H9 (cell line): ENCODE measurements at regions not wholly inside any gene's neighbourhood (a gene's known extent, or its start where the extent isn't known, plus 50 kb on each side); places are given as distances from the start of the nearest gene placed in this dataset.

ENCODE experiments used
- DNase-seq: peaks from one replicate; pipeline ENCODE4 v3.0.0-alpha.2; 2017
- H2AFZ ChIP-seq: one replicate; pipeline ENCODE4 v1.6.1; 2013; ENCODE audit warnings: mild to moderate bottlenecking, low read length, control low read depth, moderate library complexity
- H2AK5ac ChIP-seq: 2 replicates; pipeline ENCODE4 v1.6.1; 2013; ENCODE audit warnings: low read length, control low read depth, mixed read lengths; ENCODE audit not compliant: insufficient read length
- H2BK120ac ChIP-seq: one replicate; pipeline ENCODE4 v1.6.1; 2013; ENCODE audit warnings: low read depth, mild to moderate bottlenecking, low read length, control low read depth, inconsistent platforms; ENCODE audit not compliant: poor library complexity, severe bottlenecking
- H2BK12ac ChIP-seq: 2 replicates; pipeline ENCODE4 v1.6.1; 2013; ENCODE audit warnings: low read length, control low read depth, mixed read lengths, low read depth; ENCODE audit not compliant: insufficient read length
- H2BK15ac ChIP-seq: 2 replicates; pipeline ENCODE4 v1.6.1; 2013; ENCODE audit warnings: low read depth, low read length, control low read depth
- H2BK20ac ChIP-seq: one replicate; pipeline ENCODE4 v1.6.1; 2013; ENCODE audit warnings: low read depth, mild to moderate bottlenecking, low read length, control low read depth, inconsistent platforms; ENCODE audit not compliant: poor library complexity, severe bottlenecking
- H2BK5ac ChIP-seq: 2 replicates; pipeline ENCODE4 v1.6.1; 2013; ENCODE audit warnings: low read length, control low read depth, mixed read lengths; ENCODE audit not compliant: insufficient read length
- H3K14ac ChIP-seq: 2 replicates; pipeline ENCODE4 v1.6.1; 2013; ENCODE audit warnings: low read length, control low read depth; ENCODE audit not compliant: insufficient read depth
- H3K18ac ChIP-seq: 2 replicates; pipeline ENCODE4 v1.6.1; 2013; ENCODE audit warnings: low read depth, mild to moderate bottlenecking, mixed read lengths, low read length, control low read depth; ENCODE audit not compliant: insufficient read length
- H3K23ac ChIP-seq: 2 replicates; pipeline ENCODE4 v1.6.1; 2013; ENCODE audit warnings: low read length, control low read depth, mixed read lengths, low read depth; ENCODE audit not compliant: insufficient read length
- H3K23me2 ChIP-seq: 2 replicates; pipeline ENCODE4 v1.6.1; 2013; ENCODE audit warnings: low read depth, mild to moderate bottlenecking, mixed read lengths, low read length, control low read depth; ENCODE audit not compliant: insufficient read length, poor library complexity, severe bottlenecking
- H3K27ac ChIP-seq: 2 replicates; pipeline ENCODE4 v1.5.1; 2013; ENCODE audit warnings: low read length, control low read depth, mixed read lengths, low read depth; ENCODE audit not compliant: insufficient read length
- H3K27me3 ChIP-seq: 2 replicates; pipeline ENCODE4 v1.6.1; 2013; ENCODE audit warnings: low read length, control low read depth, inconsistent platforms; ENCODE audit not compliant: insufficient read depth
- H3K4ac ChIP-seq: 2 replicates; pipeline ENCODE4 v1.6.1; 2013; ENCODE audit warnings: low read depth, mild to moderate bottlenecking, control low read depth, inconsistent platforms, low read length, moderate library complexity
- H3K4me1 ChIP-seq: 2 replicates; pipeline ENCODE4 v1.6.1; 2013; ENCODE audit warnings: low read length, control low read depth, inconsistent platforms; ENCODE audit not compliant: insufficient read depth
- H3K4me2 ChIP-seq: 2 replicates; pipeline ENCODE4 v1.6.1; 2013; ENCODE audit warnings: low read length, control low read depth, mixed read lengths; ENCODE audit not compliant: insufficient read length, insufficient read depth
- H3K56ac ChIP-seq: 2 replicates; pipeline ENCODE4 v1.6.1; 2013; ENCODE audit warnings: low read depth, mild to moderate bottlenecking, mixed read lengths, low read length, control low read depth; ENCODE audit not compliant: insufficient read length
- H3K79me1 ChIP-seq: 2 replicates; pipeline ENCODE4 v1.6.1; 2013; ENCODE audit warnings: low read depth, mild to moderate bottlenecking, moderate library complexity, low read length, control low read depth, inconsistent platforms; ENCODE audit not compliant: insufficient read depth, poor library complexity, severe bottlenecking
- H3K79me2 ChIP-seq: 2 replicates; pipeline ENCODE4 v1.6.1; 2013; ENCODE audit warnings: low read length, control low read depth, inconsistent platforms; ENCODE audit not compliant: insufficient read depth
- H3K9ac ChIP-seq: 2 replicates; pipeline ENCODE4 v1.6.1; 2013; ENCODE audit warnings: low read length, control low read depth, mixed read lengths; ENCODE audit not compliant: insufficient read length; ENCODE audit errors: extremely low read depth
- H3K9me3 ChIP-seq: one replicate; pipeline ENCODE4 v1.6.1; 2013; ENCODE audit warnings: low read depth, low read length, inconsistent platforms; ENCODE audit not compliant: control insufficient read depth
- H3T11ph ChIP-seq: one replicate; pipeline ENCODE4 v1.6.1; 2013; ENCODE audit warnings: mild to moderate bottlenecking, low read length, control low read depth, inconsistent platforms
- H4K20me1 ChIP-seq: one replicate; pipeline ENCODE4 v1.6.1; 2013; ENCODE audit not compliant: control insufficient read depth, insufficient read length, insufficient read depth
- H4K5ac ChIP-seq: 2 replicates; pipeline ENCODE4 v1.6.1; 2013; ENCODE audit warnings: low read depth, mild to moderate bottlenecking, mixed read lengths, low read length, control low read depth; ENCODE audit not compliant: insufficient read length
- H4K8ac ChIP-seq: replicated peaks from 2 replicates; pipeline ENCODE4 v1.6.1; 2013; ENCODE audit warnings: low read length, control low read depth, mixed read lengths, low read depth; ENCODE audit not compliant: insufficient read length
- H4K91ac ChIP-seq: 2 replicates; pipeline ENCODE4 v1.6.1; 2013; ENCODE audit warnings: low read depth, mild to moderate bottlenecking, moderate library complexity, mixed read lengths, low read length, control low read depth; ENCODE audit not compliant: insufficient read length
- H3K27ac Mint-ChIP-seq, 3 experiments: 2 replicates in 2 of 3; 3 replicates in 1 of 3; pipeline ENCODE4 v1.8.0; 2020 to 2021; ENCODE audit warnings: mixed read lengths in 3 of 3, mild to moderate bottlenecking in 1 of 3, moderate library complexity in 1 of 3
- H3K27me3 Mint-ChIP-seq: 2 replicates; pipeline ENCODE4 v1.8.0; 2021; ENCODE audit warnings: low read depth, mild to moderate bottlenecking, moderate library complexity, mixed read lengths
- H3K36me3 Mint-ChIP-seq, 3 experiments: 2 replicates in 2 of 3; 3 replicates in 1 of 3; pipeline ENCODE4 v1.8.0; 2020 to 2021; ENCODE audit warnings: low read depth in 3 of 3, mixed read lengths in 3 of 3; ENCODE audit not compliant: insufficient read depth in 1 of 3
- H3K4me1 Mint-ChIP-seq, 2 experiments: 2 replicates each; pipeline ENCODE4 v1.8.0; 2020; ENCODE audit warnings: mixed read lengths in 2 of 2
- H3K4me3 Mint-ChIP-seq, 2 experiments: 2 replicates in 1 of 2; 3 replicates in 1 of 2; pipeline ENCODE4 v1.8.0; 2020 to 2021; ENCODE audit warnings: mild to moderate bottlenecking in 2 of 2, mixed read lengths in 2 of 2, moderate library complexity in 1 of 2
- H3K9me3 Mint-ChIP-seq, 2 experiments: 2 replicates in 1 of 2; 3 replicates in 1 of 2; pipeline ENCODE4 v1.8.0; 2020; ENCODE audit warnings: mild to moderate bottlenecking in 2 of 2, mixed read lengths in 2 of 2, moderate library complexity in 1 of 2
- WGBS: extraction: QIAGEN DNeasy Blood & Tissue Kit; methylation state at CpG from one replicate; pipeline ENCODE4 v1.1.7; 2013; ENCODE audit warnings: missing lambda C conversion rate, low lambda C conversion rate, mixed read lengths; ENCODE audit not compliant: insufficient read length; ENCODE audit errors: extremely low coverage; 5-methylcytosine and 5-hydroxymethylcytosine counted together
- TF ChIP-seq, protein P1 (sequence below): fragments of 200-600 bp; sonication (generic); conservative IDR thresholded peaks from 3 replicates; pipeline ENCODE4 v1.8.0; 2021; ENCODE audit warnings: antibody characterized with exemption, mild to moderate bottlenecking

DNA sequence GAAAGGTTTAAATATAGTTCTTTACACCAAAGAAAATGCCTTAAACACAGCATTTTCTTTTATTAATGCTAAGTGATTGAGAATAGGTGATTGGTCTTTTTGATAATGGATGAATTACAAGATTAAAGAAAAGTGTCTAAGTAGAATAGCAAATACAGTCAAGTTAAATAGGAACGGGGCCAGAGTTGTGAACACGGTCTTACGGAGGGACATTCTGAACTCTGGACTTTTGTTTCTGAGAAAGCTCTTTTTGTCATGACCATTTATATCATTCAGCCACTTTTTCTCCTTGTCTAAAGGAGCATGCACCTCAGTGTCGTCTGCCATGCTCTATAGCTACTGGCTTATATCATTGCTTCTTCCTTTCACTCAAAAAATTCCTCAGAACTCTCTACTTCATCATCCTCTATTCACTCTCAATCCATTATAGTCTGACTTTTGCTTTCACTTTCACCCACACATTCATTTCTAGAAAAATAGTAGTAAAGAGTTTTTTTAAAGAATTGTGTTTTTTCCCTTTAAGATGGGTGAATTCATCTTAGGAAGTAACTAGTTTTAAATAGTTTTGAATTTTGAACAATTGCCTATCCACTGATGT, 263.0 kb upstream of the FBXL7 start:
- no peak overlapping the region; a peak in 1 of 7 replicates for H3K27ac Mint-ChIP-seq
- H4K5ac ChIP-seq = no peak overlapping the region

More for the DNA sequence above, 263.0 kb upstream of the FBXL7 start:
- no peak for DNase-seq
- H3K9me3 ChIP-seq = no peaks in the 10 kb centered on the region
- H3T11ph ChIP-seq = no peak overlapping the region
- no peak overlapping the region for H3K23ac ChIP-seq
- Mint-ChIP-seq H3K4me1 (peaks cover 14 to 18% of the 10 kb centered on the region in 2 experiments), H3K36me3 (peaks cover 9 to 18% (median 12%) of the 10 kb centered on the region in 3 experiments; a peak in 5 of 7 replicates), H3K4me3 (no peak overlapping the region), H3K27me3 (peaks cover 2% of the 10 kb centered on the region; the same call in 1 of the 2 replicates), H3K9me3 (peaks cover 21 to 26% of the 10 kb centered on the region in 2 experiments)
- H3K27ac ChIP-seq = no peak overlapping the region
- no peak overlapping the region for H2AFZ ChIP-seq
- no peak overlapping the region for H2BK5ac ChIP-seq
- no peak overlapping the region for H2AK5ac ChIP-seq
- H3K23me2 ChIP-seq = no peaks in the 10 kb centered on the region
- no peak overlapping the region for H2BK15ac ChIP-seq
- H3K14ac ChIP-seq = no peak overlapping the region
- H3K27me3 ChIP-seq = no peaks in the 10 kb centered on the region
- no peaks in the 10 kb centered on the region for H4K20me1 ChIP-seq
- H3K9ac ChIP-seq = no peak overlapping the region
- no peak overlapping the region for H3K56ac ChIP-seq
- H2BK12ac ChIP-seq = no peak overlapping the region
- no CpG with 5 or more reads among the region's 4 CpGs for WGBS
- no peak overlapping the region for H3K4ac ChIP-seq
- no peak overlapping the region for H4K8ac ChIP-seq
- H3K4me2 ChIP-seq = no peak overlapping the region
- no peaks in the 10 kb centered on the region for H3K79me1 ChIP-seq
- no peaks in the 10 kb centered on the region; the same call in 1 of the 2 replicates for H3K79me2 ChIP-seq
- peaks cover 1% of the 10 kb centered on the region; the same call in 1 of the 2 replicates for H3K4me1 ChIP-seq
- H4K91ac ChIP-seq = no peak overlapping the region
- TF ChIP-seq, protein P1, sequence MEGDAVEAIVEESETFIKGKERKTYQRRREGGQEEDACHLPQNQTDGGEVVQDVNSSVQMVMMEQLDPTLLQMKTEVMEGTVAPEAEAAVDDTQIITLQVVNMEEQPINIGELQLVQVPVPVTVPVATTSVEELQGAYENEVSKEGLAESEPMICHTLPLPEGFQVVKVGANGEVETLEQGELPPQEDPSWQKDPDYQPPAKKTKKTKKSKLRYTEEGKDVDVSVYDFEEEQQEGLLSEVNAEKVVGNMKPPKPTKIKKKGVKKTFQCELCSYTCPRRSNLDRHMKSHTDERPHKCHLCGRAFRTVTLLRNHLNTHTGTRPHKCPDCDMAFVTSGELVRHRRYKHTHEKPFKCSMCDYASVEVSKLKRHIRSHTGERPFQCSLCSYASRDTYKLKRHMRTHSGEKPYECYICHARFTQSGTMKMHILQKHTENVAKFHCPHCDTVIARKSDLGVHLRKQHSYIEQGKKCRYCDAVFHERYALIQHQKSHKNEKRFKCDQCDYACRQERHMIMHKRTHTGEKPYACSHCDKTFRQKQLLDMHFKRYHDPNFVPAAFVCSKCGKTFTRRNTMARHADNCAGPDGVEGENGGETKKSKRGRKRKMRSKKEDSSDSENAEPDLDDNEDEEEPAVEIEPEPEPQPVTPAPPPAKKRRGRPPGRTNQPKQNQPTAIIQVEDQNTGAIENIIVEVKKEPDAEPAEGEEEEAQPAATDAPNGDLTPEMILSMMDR = no peak
- H2BK120ac ChIP-seq = no peak overlapping the region
- H3K18ac ChIP-seq = no peak overlapping the region
- H2BK20ac ChIP-seq = no peak overlapping the region
